NCI-H2196 (cell line): ENCODE measurements at regions not wholly inside any gene's neighbourhood (a gene's known extent, or its start where the extent isn't known, plus 50 kb on each side); places are given as distances from the start of the nearest gene placed in this dataset.

ENCODE experiments used
- DNase-seq: peaks from one replicate; lab custom pipeline; 2025; ENCODE audit not compliant: unreplicated experiment; lab: John Stamatoyannopoulos, UW

DNA sequence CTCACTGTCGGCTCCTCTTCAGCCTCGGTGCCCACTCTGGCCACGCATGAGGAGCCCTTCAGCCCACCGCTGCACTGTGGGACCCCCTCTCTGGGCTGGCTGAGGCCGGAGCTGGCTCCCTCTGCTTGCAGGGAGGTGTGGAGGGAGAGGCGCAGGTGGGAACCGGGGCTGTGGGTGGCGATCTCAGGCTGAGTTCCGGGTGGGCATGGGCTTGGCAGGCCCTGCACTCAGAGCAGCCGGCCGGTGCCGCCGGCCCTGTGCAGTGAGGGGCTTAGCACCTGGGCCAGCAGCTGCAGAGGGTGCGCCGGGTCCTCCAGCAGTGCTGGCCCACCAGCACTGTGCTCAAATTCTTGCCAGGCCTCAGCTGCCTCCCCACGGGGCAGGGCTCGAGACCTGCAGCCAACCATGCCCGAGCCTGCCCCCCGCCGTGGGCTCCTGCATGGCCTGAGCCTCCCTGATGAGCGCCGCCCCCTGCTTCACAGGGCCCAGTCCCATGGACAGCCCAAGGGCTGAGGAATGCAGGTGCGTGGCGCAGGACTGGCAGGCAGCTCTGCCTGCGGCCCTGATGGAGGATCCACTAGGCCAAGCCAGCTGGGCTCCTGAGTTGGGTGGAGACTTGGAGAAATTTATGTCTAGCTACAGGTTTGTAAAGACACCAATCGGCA, 899.1 kb downstream of the SI start:
- no peak for DNase-seq

DNA sequence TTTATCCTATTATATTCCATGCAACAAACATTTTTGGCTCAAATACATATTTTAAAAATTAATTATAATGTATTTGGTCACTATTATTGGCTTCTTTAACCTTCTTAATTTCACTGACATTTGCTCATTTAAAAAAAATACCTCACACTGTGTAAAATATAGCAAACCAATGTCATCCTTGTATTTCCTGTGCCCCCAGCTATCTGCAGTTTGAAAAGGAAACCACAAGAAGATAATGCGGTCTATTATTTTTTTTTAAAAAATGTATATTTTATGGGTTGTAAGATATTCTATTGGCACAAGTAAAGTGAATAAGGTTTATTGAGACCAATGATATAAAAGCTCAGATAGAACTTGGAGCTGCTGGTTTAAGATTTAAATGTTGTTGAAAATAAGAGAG, 904.2 kb downstream of the SI start:
- no peak for DNase-seq

DNA sequence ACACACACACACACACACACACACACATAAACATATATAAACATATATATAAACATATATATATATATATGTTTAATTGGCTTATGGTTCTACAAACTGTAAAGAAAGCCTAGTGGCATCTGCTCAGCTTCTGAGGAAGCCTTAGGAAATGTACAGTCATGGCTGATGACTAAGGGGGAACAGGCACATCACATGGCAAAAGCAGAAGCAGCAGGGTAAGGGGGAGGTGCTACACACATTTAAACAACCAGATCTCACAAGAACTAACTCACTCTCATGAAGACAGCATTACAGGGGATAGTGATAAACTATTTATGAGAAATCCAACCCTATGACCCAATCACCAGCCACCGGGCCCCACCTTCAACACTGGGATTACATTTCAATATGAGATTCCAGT, 922.9 kb downstream of the SI start:
- no peak for DNase-seq

GRCh38 chr3:164144824-164145223, 933.5 kb downstream of the SI start:
- no peak for DNase-seq

DNA sequence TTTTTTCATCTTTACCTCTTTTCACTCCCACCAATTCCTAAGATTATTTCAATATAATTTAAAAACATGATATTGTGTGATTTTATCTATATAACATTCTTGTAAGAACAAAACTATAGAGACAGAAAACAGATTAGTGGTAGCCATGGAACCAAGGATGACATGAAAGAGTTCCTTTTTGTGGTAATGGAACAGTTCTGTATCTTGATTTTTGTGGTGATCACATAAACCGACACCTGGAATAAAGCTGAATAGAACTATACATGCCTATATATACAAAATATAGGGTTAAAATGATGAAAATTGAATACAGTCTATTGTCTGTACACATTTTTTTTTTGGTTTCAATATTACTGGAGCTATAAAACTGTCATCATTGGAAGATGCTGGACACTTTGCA, 945.4 kb downstream of the SI start:
- DNase-seq, result no peak

DNA sequence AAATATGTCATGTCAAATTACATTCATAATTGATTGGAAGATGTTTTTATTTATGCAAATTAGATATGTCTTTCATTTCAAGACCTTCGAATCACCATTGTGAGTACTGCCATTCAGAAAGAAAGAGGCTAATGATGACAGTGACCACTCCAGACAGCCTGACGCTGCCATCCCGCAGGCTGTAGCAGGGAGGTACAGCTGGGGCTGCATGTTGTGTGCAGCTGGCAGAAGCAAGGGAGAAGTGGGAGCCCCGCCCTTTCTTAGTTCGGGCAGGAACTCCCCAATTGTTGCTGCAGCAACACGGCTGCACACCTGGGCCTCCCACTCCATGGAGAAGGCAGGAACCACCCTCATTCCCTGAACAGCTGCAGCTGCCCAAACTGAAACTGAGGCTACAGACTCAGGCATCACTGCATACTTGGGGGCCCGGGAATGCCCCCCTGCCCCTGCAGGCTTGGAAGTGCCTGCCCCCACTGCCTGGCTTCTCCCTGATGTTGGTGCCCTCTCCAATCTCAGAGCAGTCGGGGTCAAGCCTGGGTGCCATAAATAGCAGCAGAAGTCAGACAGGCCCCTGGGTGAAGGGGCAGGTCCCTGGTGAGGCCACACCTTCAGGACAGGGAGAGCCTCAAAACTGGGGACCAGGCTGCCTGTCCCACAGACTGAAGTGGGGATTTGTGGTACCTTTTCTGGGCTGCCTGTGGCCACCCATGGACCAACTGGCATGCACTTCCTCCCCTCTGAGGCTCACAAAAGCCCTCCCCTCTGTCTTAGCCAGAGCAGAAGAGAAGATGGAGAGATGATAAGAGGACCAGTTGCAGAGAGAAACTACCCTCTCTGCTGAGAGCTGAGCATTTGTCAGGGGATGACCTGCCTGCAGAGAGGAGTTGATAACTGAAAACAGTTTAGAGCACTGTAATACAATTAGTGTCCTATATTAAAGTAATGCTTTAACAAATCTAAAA, 964.6 kb downstream of the SI start:
- DNase-seq, result no peak

GRCh38 chr3:164096352-164096751, 981.9 kb downstream of the SI start:
- no peak for DNase-seq

GRCh38 chr3:164095949-164096348, 982.3 kb downstream of the SI start:
- DNase-seq, result no peak

- no peak for DNase-seq
These were observed 983.0 kb downstream of the SI start for GRCh38 chr3:164095279-164095678.

DNA sequence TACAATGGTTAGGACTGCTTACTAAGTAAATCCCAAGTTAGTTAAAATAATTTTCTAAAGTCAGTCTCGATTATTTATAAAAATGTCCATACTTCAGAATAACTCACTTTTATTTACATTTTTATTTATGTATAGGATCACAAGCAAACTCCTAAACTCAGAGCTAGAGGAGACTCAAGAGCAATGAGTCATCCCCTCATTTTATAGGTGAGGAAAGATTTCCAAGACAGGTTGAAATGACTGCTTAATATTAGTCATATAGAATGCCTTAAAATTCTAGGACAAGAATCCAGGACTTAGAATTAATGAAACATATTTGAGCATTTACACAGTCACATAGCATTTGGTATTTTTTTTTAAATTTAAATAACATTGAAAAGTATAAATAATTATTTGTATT, 983.8 kb downstream of the SI start:
- no peak for DNase-seq

- no peak for DNase-seq
These were observed 998.1 kb downstream of the SI start for GRCh38 chr3:164080208-164080607.

GRCh38 chr3:164064298-164064697, 1014.0 kb downstream of the SI start:
- no peak for DNase-seq

DNA sequence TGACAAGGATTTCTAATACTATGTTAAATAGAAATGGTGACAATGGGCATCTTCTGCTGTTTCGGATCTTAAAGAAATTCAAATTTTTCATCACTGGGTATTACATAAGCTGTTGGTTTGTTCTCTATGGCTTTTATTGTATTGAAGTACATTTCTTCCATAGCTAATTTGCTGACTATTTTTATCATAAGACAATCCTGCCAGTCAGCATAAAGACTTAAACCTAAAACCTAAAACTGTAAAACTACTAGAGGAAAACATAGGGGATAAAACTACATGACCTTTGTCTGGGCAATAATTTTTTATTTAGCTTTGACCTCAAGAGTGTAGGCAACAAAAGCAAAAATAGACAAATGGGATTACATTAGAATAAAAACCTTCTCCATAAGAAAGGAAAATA, 1017.4 kb downstream of the SI start:
- DNase-seq, result no peak

DNA sequence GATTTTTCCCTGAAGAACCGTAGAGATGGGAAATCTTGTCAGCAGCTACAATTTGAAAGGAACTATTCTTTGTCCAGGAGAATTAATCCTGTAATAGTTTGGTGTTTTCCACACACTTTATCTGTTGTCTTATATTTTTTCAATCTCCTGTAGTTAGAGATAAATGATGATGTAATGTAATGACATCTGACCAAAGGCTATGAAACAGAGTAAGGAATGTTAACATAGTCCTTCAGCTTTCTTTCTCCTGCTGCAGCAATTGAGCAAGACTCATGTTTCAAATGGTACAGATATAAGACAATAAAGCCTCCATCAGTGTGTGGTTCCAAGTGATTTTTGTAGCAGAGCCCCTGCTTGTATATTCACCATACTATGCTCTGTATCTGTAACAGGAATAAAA, 1028.4 kb downstream of the SI start:
- DNase-seq, result no peak

GRCh38 chr3:164048451-164048850, 1029.8 kb downstream of the SI start:
- no peak for DNase-seq

GRCh38 chr3:164040991-164041390, 1037.3 kb downstream of the SI start:
- no peak for DNase-seq

DNA sequence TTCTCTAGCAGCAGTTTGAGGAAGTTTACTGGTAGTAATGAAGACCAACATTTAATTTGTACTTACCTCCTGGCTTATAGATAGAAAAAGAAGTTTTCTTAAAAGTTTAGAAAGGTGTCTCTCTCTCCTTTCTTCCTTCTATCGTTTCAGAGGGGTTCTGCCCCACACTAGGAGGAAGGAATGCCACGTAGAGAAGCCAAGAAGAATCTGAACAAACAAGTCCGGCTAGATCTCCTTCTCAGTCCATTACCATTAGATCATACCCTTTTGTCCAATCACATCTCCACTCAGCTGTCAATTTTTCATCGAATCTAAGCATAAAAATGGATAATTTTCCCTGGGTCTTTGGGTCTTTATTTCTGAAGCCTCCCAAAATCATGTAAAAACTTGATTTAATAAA, 1048.1 kb downstream of the SI start:
- no peak for DNase-seq

DNA sequence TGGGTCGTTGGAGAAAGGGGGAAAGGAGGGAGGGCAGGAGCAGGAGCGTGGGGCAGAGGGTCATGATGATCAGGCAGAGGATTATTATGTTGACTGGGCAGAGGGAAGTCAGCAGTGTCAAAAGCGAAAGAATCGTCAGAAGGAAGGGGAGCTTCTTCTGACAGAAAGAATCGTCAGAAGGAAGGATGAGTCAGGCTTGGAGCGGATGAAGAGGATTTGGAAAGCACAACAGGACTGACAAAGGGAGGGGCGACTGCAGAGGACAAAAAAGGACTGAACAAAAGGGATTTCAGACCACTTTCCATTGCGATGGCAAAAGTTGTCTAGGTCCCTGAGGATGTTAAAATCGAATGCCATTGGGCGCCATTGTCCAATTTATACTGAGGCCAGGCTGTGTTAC, 1053.5 kb downstream of the SI start:
- no peak for DNase-seq

GRCh38 chr3:164023480-164023879, 1054.8 kb downstream of the SI start:
- no peak for DNase-seq

- no peak for DNase-seq
These were observed 1059.8 kb downstream of the SI start for GRCh38 chr3:164018500-164018899.

GRCh38 chr3:164007765-164008164, 1070.5 kb downstream of the SI start:
- no peak for DNase-seq

DNA sequence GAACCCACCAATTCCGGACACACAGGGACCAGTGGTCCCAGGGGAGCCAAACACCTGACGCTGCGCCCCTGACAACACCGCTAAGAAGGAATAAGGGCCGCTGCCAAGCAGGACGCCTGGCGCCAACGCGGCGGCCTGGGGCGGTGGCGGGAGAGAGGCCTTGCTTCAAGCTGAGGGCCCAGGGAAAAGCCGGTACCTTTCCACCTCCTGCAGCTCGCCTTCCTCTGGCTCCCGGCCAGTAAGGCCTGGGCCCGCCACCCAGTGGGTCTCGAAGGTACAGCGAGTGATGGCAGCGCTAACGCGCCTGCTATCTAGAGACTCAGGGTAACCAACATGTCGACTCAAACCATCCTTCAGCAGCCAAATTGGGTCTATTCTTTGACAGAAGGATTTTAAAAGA, 1074.1 kb downstream of the SI start:
- DNase-seq, result no peak
